HG03108 (cell line): ENCODE measurements at regions not wholly inside any gene's neighbourhood (a gene's known extent, or its start where the extent isn't known, plus 50 kb on each side); places are given as distances from the start of the nearest gene placed in this dataset.

Experiments used
- ATAC-seq: cut with Tn5 transposase; IDR thresholded peaks from one replicate; pipeline ENCODE4 v1.9.1; 2021; ENCODE audit warnings: moderate library complexity; ENCODE audit not compliant: unreplicated experiment

- no peak for ATAC-seq
Observed at GRCh38 chr6:45742591-45742990, 273.1 kb downstream of the CLIC5 start.

DNA sequence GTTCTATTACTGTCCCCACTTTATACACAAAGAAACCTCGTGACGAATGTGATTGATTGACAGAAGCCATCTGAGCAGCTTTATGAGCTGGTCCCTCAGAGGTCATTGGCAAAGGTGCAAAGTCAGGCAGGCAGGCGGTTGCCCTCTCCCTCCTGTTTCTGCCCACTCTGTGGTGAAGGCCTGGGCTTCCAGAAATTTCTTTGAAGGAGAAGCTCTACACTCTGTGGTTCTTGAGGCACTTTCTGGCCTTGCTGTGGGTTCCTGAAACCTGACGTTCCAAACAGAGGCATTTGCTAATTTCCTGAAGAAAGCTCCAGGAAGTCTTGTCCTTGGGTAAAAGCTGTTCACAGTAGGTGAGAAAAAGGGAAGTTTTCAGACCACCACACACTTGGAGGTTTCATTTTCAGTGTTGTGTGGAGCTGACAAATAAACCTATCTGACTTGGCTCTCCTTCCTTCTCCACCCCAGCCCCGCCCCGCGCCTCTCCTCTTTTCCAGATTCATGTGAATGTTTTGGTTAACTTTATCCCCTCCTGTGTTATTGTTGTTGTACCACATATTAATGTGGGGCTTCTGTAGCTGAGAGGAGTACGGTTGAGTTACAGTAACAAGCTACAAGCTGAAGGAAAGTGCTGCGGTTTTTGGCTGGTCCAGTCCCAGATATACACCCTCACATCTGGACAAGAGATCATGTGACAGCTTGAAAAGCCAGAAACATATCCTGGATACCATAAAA lies 274.1 kb downstream of the CLIC5 start:
- ATAC-seq = peak; percentile 37

GRCh38 chr6:45739058-45739457 lies 276.6 kb downstream of the CLIC5 start:
- no peak for ATAC-seq

- ATAC-seq = no peak
Observed at GRCh38 chr6:45738057-45738455, 277.6 kb downstream of the CLIC5 start.

DNA sequence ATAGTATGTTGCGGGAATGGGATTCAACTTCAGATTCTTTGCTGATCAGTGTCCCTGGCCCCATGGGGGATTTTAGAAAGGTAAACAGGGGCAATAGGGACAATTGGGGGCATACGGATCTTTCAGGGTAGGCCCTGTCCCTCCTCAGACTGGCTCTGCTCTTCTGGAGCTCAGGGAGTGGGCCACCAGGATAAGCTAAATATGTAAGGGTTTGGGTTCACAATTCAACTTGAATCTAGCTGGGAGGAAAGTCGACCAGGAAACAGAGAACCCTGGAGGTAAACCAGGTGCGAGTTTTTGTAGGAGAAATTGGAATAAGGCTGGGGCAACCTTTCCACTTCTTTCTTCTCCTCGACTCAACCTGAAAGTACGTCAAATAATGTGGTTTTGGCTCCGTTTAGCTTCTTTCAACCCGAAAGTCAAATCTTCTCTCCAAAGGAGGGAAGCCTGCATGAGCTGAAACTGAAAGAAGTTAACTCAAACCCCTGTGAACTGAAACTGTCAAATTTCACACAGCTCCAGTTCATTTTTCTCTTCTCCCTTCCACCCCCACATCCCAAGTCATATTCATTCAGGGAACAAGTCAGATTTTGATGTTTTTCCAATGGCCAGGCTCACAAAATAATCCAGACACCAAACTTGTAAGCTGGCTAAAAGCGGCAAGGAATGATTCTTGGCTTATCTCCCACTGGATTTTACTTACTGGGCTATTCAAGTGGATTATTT lies 278.2 kb downstream of the CLIC5 start:
- peak; percentile 81 for ATAC-seq

GRCh38 chr6:45736134-45736533 lies 279.5 kb downstream of the CLIC5 start:
- no peak for ATAC-seq

- no peak for ATAC-seq
Observed at GRCh38 chr6:45732731-45733130, 282.9 kb downstream of the CLIC5 start.

GRCh38 chr6:45730232-45730631 lies 285.4 kb downstream of the CLIC5 start:
- ATAC-seq = no peak

DNA sequence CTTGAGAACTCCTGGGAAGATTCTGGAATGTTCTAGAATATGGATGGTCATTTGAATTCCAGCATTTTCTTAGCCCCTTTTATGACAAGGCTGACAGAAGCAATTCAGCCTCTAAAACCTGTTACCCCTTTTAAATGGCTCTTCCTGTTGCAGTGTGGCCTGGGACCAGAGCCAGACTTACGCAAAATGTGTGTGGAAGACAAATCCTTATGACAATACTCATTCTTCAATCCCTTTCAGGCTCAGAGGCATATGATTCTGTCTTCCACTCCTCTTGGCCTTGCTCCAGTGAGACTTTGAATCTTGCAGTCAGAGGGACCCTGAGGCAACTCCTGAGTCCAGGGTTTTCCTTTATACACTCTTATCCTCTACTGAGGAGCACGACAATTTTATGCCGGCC lies 287.0 kb downstream of the CLIC5 start:
- no peak for ATAC-seq

GRCh38 chr6:45727819-45728449 lies 287.7 kb downstream of the CLIC5 start:
- ATAC-seq = no peak

DNA sequence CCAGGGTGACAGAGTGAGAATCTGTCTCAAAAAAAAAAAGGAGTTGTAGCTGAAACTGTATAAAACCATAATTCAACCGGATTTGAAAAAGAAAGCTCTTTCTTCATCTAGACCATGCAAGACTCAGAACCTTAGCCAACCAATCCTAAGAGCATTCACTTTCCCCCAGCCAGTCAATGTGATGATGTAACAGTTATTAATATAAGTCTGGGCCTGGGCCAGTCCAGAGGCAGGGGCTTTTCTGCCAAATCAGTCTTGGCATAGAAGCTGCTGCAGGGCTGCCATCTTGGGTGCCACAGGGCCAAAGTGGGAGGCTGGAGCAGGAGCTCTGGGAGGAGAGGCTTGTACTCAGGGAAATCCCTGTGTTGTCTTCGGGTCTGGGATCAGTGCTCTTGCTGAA lies 288.4 kb downstream of the CLIC5 start:
- ATAC-seq = no peak

- ATAC-seq = no peak
Observed at GRCh38 chr6:45726444-45726843, 289.2 kb downstream of the CLIC5 start.

GRCh38 chr6:45724511-45724910 lies 291.1 kb downstream of the CLIC5 start:
- ATAC-seq = no peak

DNA sequence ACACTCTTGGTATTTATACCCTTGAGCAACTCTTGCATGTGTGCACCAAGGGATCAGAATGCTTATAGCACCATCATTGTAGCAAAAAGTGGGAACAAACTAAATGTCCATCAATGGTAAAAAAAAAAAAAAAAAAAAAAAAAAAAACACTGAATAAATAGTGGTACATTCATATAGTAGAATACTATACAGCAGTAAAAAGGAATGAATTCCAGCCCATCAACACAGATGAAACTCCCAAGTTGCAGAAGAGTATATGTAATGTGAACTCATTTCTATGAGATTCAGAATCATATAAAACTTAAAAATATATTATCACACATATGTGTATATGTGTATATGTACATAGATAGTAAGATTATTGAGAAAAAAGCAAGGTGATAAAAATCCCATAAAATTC lies 291.6 kb downstream of the CLIC5 start:
- ATAC-seq = no peak

DNA sequence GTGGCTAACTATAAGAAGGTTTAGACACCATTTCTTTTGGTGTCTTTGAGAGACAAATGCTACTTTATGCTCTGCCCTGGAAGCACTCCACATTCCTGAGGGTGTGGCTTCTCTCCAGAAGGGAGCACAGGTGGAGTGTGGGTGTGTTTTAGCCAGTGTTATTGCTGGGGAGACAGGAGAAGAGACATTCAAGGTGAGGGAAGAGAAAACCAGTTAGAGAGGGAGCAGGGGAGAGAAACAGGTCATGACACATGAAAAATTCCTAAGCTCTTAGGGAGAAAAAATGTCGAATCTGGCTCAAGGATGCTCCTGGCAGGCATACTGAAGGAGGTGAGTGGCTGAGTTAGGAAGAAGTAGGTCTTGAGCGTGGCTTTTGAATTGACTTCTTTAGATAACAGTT lies 292.8 kb downstream of the CLIC5 start:
- ATAC-seq = no peak

DNA sequence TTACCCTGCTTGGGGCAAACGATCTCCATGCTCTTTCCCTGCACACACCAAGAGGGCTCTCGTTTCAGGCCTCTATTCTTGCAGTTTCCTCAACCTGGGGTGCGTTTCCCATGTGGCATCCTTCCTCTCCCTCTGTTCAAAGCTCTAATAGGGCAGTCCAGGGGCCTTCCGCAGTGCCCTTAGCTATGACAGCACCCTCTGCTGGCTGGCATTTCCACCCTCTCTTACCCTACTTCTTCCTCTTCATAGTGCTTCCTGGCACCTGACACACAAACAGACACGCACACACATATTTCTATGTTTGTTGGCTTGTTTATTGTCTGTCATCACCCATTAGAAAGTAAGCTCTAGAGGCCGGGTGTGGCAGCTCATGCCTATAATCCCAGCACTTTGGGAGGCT lies 294.0 kb downstream of the CLIC5 start:
- no peak for ATAC-seq

DNA sequence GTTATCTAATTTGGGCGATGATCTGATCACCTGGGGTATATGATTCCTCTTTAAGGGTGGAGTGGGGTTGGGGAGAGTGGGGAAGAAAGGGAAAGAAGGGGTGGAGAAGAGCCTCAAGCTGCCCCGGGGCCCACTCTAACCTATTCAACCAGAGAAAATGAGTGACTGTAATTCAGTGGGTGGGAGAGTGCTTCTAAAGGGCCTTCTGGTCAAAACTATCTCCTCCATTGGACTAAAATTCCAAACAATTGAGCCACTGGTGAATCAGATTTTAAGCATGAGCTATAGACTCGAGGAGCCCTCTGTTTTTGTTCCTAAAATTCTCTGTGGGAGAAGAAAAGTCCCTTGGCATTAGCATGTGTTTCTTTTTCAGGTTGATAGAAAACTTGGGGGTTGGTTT lies 296.8 kb downstream of the CLIC5 start:
- ATAC-seq = no peak

- no peak for ATAC-seq
Observed at GRCh38 chr6:45718131-45718530, 297.5 kb downstream of the CLIC5 start.

GRCh38 chr6:45717715-45718114 lies 297.9 kb downstream of the CLIC5 start:
- no peak for ATAC-seq

DNA sequence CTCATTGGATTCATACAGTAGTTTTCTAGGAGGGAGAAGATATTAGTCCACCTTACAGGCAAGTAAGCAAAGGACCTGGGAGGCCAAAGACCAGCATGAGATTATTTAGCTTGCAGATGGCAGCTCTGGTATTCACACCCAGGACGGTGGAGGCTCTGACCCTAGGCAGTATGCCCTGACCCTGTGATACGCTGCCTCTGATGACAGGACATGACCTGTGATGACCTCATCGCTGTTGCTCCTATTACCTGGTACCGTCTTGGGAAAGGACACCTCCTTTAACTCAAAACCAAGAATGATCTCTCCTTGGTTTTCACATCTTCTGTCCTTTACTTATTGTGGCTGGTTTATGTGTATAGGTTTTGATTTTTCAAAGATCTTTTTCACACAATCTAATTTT lies 298.6 kb downstream of the CLIC5 start:
- no peak for ATAC-seq

DNA sequence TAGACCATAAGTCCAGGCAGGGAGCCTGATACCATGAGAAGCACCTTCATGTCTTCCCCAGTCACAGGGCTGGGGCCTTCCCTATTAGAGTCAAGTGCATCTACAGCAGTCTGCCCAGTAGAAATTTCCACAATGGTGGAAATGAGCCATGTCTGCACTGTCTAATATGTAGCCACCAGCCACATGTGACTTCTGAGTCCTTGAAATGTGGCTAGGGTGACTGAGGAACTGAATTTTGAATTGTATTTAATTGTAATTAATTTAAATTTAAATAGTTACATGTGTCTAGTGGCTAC lies 300.2 kb downstream of the CLIC5 start:
- no peak for ATAC-seq

DNA sequence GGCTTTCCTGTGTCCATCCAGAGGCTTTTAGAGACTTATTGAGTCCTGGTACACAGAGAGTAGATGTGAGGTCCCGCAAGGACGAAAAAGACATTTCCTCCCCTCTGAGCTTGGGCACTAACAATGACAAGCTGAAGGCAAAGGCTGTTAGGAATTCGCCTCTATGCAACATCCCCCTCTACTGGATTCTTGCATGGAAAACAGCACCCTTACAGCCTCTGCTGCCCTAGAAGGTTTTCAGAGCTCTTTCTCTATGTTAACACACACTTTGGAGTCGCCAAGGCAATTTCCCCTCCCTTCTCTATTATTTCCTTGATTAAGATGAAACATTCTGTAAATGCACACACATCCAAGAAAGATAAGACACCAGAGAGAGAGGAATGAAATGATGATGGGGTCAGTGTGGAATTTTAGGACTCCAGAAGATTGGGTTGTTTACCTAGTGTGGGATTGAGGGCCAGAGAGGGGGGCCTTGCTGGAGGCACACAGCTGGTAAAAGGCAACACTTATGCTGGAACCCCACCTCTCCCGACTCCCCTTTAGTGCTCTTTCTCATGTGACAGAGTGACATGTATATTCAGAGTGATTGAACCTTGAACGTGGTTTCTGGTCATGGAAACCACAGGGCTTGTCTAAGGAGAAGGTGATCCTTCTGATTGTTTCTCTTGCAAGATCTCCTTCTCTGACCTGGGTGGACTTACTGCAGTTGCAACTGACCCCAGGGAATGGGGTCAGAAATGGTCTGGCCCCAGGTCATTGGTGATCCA lies 300.7 kb downstream of the CLIC5 start:
- ATAC-seq = peak; percentile 43
